Endodermal cell (in vitro differentiated cells): ENCODE measurements at regions not wholly inside any gene's neighbourhood (a gene's known extent, or its start where the extent isn't known, plus 50 kb on each side); places are given as distances from the start of the nearest gene placed in this dataset.

ENCODE experiments used
- DNase-seq: peaks from one replicate; pipeline ENCODE4 v3.0.0-alpha.2; 2017
- H3K27ac ChIP-seq: 2 replicates; pipeline ENCODE4 v1.5.1; 2013; ENCODE audit warnings: mild to moderate bottlenecking, low read depth, low read length, moderate library complexity
- H3K27me3 ChIP-seq: 2 replicates; pipeline ENCODE4 v1.6.1; 2013; ENCODE audit warnings: mild to moderate bottlenecking, low read length, moderate library complexity; ENCODE audit not compliant: insufficient read depth, control insufficient read depth, poor library complexity, severe bottlenecking
- H3K36me3 ChIP-seq: 2 replicates; pipeline ENCODE4 v1.7.0; 2013; ENCODE audit warnings: mild to moderate bottlenecking, low read length, moderate library complexity; ENCODE audit not compliant: control insufficient read depth, insufficient read depth
- H3K4me1 ChIP-seq: one replicate; pipeline ENCODE4 v1.7.0; 2013; ENCODE audit warnings: low read length; ENCODE audit not compliant: control insufficient read depth, insufficient read depth
- H3K4me3 ChIP-seq: 2 replicates; pipeline ENCODE4 v1.5.1; 2013; ENCODE audit warnings: mild to moderate bottlenecking, low read length, moderate library complexity
- H3K9ac ChIP-seq: 2 replicates; pipeline ENCODE4 v1.6.1; 2013; ENCODE audit warnings: mild to moderate bottlenecking, low read length, moderate library complexity; ENCODE audit not compliant: poor library complexity, severe bottlenecking; ENCODE audit errors: extremely low read depth
- H3K9me3 ChIP-seq: 2 replicates; pipeline ENCODE4 v1.6.1; 2013; ENCODE audit warnings: mild to moderate bottlenecking, low read length, moderate library complexity; ENCODE audit not compliant: control insufficient read depth
- H3K27ac Mint-ChIP-seq: 2 replicates; pipeline ENCODE4 v1.8.0; 2020; ENCODE audit warnings: mixed read lengths
- H3K27me3 Mint-ChIP-seq: 2 replicates; pipeline ENCODE4 v1.8.0; 2021; ENCODE audit warnings: mild to moderate bottlenecking, mixed read lengths; ENCODE audit not compliant: insufficient read depth
- H3K36me3 Mint-ChIP-seq: 2 replicates; pipeline ENCODE4 v1.8.0; 2020; ENCODE audit warnings: low read depth, mixed read lengths
- H3K4me1 Mint-ChIP-seq: 2 replicates; pipeline ENCODE4 v1.8.0; 2020; ENCODE audit warnings: mixed read lengths
- H3K4me3 Mint-ChIP-seq: 2 replicates; pipeline ENCODE4 v1.8.0; 2020; ENCODE audit warnings: mild to moderate bottlenecking, moderate library complexity, mixed read lengths
- H3K9me3 Mint-ChIP-seq: 2 replicates; pipeline ENCODE4 v1.8.0; 2020; ENCODE audit warnings: mild to moderate bottlenecking, mixed read lengths
- CTCF ChIP-seq: fragments of 200-600 bp; sonication (generic); conservative IDR thresholded peaks from 2 replicates; pipeline ENCODE4 v1.5.0; 2021; ENCODE audit warnings: antibody characterized with exemption, mild to moderate bottlenecking
- WGBS, 2 experiments: methylation state at CpG; one replicate each; pipeline versions ENCODE4 v1.1.5 to v1.1.7; 2013; ENCODE audit warnings: missing lambda C conversion rate in 2 of 2, mixed read lengths in 1 of 2; ENCODE audit not compliant: insufficient coverage in 1 of 2, insufficient read length in 1 of 2; 5-methylcytosine and 5-hydroxymethylcytosine counted together

- no peak for DNase-seq
- no peaks in the 10 kb centered on the region for H3K4me1 Mint-ChIP-seq
- 83 to 92% methylated on average over 1 of the region's 1 CpG for WGBS, 2 experiments
- no peaks in the 10 kb centered on the region for H3K27me3 Mint-ChIP-seq
- Histone ChIP-seq H3K36me3 (no peaks in the 10 kb centered on the region), H3K4me3 (no peak overlapping the region), H3K27me3 (no peaks in the 10 kb centered on the region), H3K27ac (no peak overlapping the region), H3K9ac (no peak overlapping the region), H3K9me3 (no peaks in the 10 kb centered on the region), H3K4me1 (no peaks in the 10 kb centered on the region)
- H3K36me3 Mint-ChIP-seq: no peaks in the 10 kb centered on the region
- no peak for TF ChIP-seq CTCF
- no peak overlapping the region for H3K4me3 Mint-ChIP-seq
- no peaks in the 10 kb centered on the region for H3K9me3 Mint-ChIP-seq
- H3K27ac Mint-ChIP-seq: no peak overlapping the region
Observed at GRCh38 chr2:34107811-34108210, 508.7 kb upstream of the FAM98A start.

- peaks cover 14% of the 10 kb centered on the region for H3K4me1 Mint-ChIP-seq
- 80 to 85% methylated on average over 1 to 3 of the region's 5 CpGs for WGBS, 2 experiments
- DNase-seq: no peak
Observed at GRCh38 chr2:34105006-34105767, 506.1 kb upstream of the FAM98A start.

GRCh38 chr2:34104601-34105000 lies 505.5 kb upstream of the FAM98A start:
- no peak overlapping the region for H3K4me3 ChIP-seq
- Mint-ChIP-seq H3K4me3 (no peak overlapping the region), H3K27me3 (no peaks in the 10 kb centered on the region), H3K27ac (no peak overlapping the region), H3K4me1 (peaks cover 19% of the 10 kb centered on the region), H3K9me3 (no peaks in the 10 kb centered on the region), H3K36me3 (no peaks in the 10 kb centered on the region)
- no peak overlapping the region for H3K27ac ChIP-seq
- H3K9ac ChIP-seq: no peak overlapping the region
- no peaks in the 10 kb centered on the region for H3K36me3 ChIP-seq
- peaks cover 8% of the 10 kb centered on the region for H3K4me1 ChIP-seq
- WGBS, 2 experiments: 91% methylated on average over 1 of the region's 1 CpG; no CpG with 5 or more reads in 1 of the 2 experiments
- DNase-seq: no peak
- H3K9me3 ChIP-seq: no peaks in the 10 kb centered on the region
- no peak for TF ChIP-seq CTCF
- H3K27me3 ChIP-seq: no peaks in the 10 kb centered on the region

More at GRCh38 chr2:34105006-34105767, 506.1 kb upstream of the FAM98A start:
- Histone ChIP-seq H3K9me3 (no peaks in the 10 kb centered on the region), H3K4me3 (no peak overlapping the region), H3K27ac (no peak overlapping the region), H3K27me3 (no peaks in the 10 kb centered on the region), H3K9ac (no peak overlapping the region), H3K4me1 (peaks cover 5% of the 10 kb centered on the region), H3K36me3 (no peaks in the 10 kb centered on the region)
- H3K9me3 Mint-ChIP-seq: no peaks in the 10 kb centered on the region
- no peak for TF ChIP-seq CTCF
- no peak overlapping the region for H3K4me3 Mint-ChIP-seq
- no peak overlapping the region for H3K27ac Mint-ChIP-seq
- no peaks in the 10 kb centered on the region for H3K36me3 Mint-ChIP-seq
- H3K27me3 Mint-ChIP-seq: no peaks in the 10 kb centered on the region
